HCT116 (cell line): ENCODE measurements at regions not wholly inside any gene's neighbourhood (a gene's known extent, or its start where the extent isn't known, plus 50 kb on each side); places are given as distances from the start of the nearest gene placed in this dataset.
"Not testable (repeated sequence)": the region's sequence is repeated elsewhere in the genome, so short reads cannot be mapped to it uniquely, and the experiment has no call there.

Source experiments
- ATAC-seq: fragments of 200-7000 bp; cut with Tn5 transposase; 2 replicates; pipeline ENCODE4 v1.9.1; 2020; ENCODE audit warnings: mild to moderate bottlenecking, moderate library complexity
- BruUV-seq: library from RNA; stranded (reverse); fragments of 400-500 nt; replicated peaks from 2 replicates; lab custom pipeline; 2021; lab: Mats Ljungman, UMichigan
- CTCF ChIA-PET: fragments of 300-600 bp; sonication (Branson Sonifier 250); formaldehyde crosslinking; loops from one replicate; lab custom pipeline; 2021; ENCODE audit warnings: antibody characterized with exemption; lab: Charles Lee
- POLR2A ChIA-PET: fragments of 300-600, 350-600 bp; sonication (Branson Sonifier 250); formaldehyde crosslinking; loops from one replicate; lab custom pipeline; 2021; ENCODE audit warnings: antibody characterized with exemption; lab: Charles Lee
- RAD21 ChIA-PET, 2 experiments: fragments of 300-600 bp; sonication (Branson Sonifier 250); formaldehyde crosslinking; loops; one replicate each; lab custom pipeline; 2023; ENCODE audit warnings: low total read pairs in 2 of 2; ENCODE audit not compliant: uncharacterized antibody in 2 of 2, unreplicated experiment in 2 of 2, low non-redundant PET in 1 of 2; lab: Charles Lee
- DNase-seq: peaks from one replicate; pipeline ENCODE4 v3.0.0-alpha.2; 2010; ENCODE audit warnings: low read depth, low spot score
- H2AFZ ChIP-seq: fragments of 200-600 bp; shearing (Covaris generic), sonication (generic); 2 replicates; pipeline ENCODE4 v1.6.1; 2017; ENCODE audit warnings: low read depth, mixed run types, mixed read lengths, antibody characterized with exemption, low read length; ENCODE audit not compliant: poor library complexity, severe bottlenecking
- H3K27ac ChIP-seq: 2 replicates; pipeline ENCODE4 v1.5.1; 2012; ENCODE audit warnings: low read depth, low read length
- H3K27me3 ChIP-seq: fragments of 200-600 bp; sonication (generic); 2 replicates; pipeline ENCODE4 v1.6.1; 2016; ENCODE audit warnings: mixed run types, low read length, mixed read lengths; ENCODE audit not compliant: insufficient read depth
- H3K36me3 ChIP-seq, 2 experiments: fragments of 200-500 bp in 1 of 2; fragments of 200-600 bp in 1 of 2; sonication (Bioruptor generic) in 1 of 2; sonication (generic) in 1 of 2; 2 replicates each; pipeline versions ENCODE4 v1.5.1 to v1.6.1; 2014 to 2016; ENCODE audit warnings: low read length in 2 of 2, inconsistent platforms in 1 of 2, mixed read lengths in 1 of 2, mixed run types in 1 of 2; ENCODE audit not compliant: insufficient read depth in 2 of 2, control insufficient read depth in 1 of 2
- H3K4me1 ChIP-seq, 2 experiments: fragments of 200-600 bp in 1 of 2; sonication (generic) in 1 of 2; 2 replicates each; pipeline versions ENCODE4 v1.5.1 to v1.6.1; 2012 to 2017; ENCODE audit warnings: low read length in 2 of 2, inconsistent platforms in 1 of 2, mild to moderate bottlenecking in 1 of 2, mixed read lengths in 1 of 2, mixed run types in 1 of 2, moderate library complexity in 1 of 2; ENCODE audit not compliant: insufficient read depth in 2 of 2, control insufficient read depth in 1 of 2
- H3K4me2 ChIP-seq: fragments of 200-600 bp; sonication (generic); 2 replicates; pipeline ENCODE4 v1.6.1; 2017; ENCODE audit warnings: mixed run types, low read length, mixed read lengths
- H3K4me3 ChIP-seq, 2 experiments: fragments of 200-600 bp in 1 of 2; sonication (generic) in 1 of 2; replicated peaks in 1 of 2; 2 replicates each; pipeline ENCODE4 v1.5.1; 2011 to 2016; ENCODE audit warnings: low read length in 2 of 2, control low read depth in 1 of 2, low read depth in 1 of 2, mild to moderate bottlenecking in 1 of 2, mixed read lengths in 1 of 2, mixed run types in 1 of 2
- H3K79me2 ChIP-seq: fragments of 200-600 bp; sonication (generic); 2 replicates; pipeline ENCODE4 v1.6.1; 2017; ENCODE audit warnings: mild to moderate bottlenecking, mixed run types, low read length, moderate library complexity, mixed read lengths; ENCODE audit not compliant: insufficient read depth
- H3K9ac ChIP-seq: fragments of 200-600 bp; sonication (generic); 2 replicates; pipeline ENCODE4 v1.6.1; 2016; ENCODE audit warnings: low read length, mixed read lengths
- H3K9me2 ChIP-seq: fragments of 200-600 bp; sonication (generic), shearing (Covaris generic); 2 replicates; pipeline ENCODE4 v1.6.1; 2017; ENCODE audit warnings: mixed run types, mild to moderate bottlenecking, moderate library complexity; ENCODE audit not compliant: insufficient read depth
- H3K9me3 ChIP-seq, 2 experiments: fragments of 200-500 bp in 1 of 2; fragments of 200-600 bp in 1 of 2; sonication (Bioruptor generic) in 1 of 2; sonication (generic) in 1 of 2; 2 replicates each; pipeline ENCODE4 v1.6.1; 2014 to 2017; ENCODE audit warnings: low read length in 2 of 2, mixed read lengths in 2 of 2, inconsistent platforms in 1 of 2, low read depth in 1 of 2, mild to moderate bottlenecking in 1 of 2, mixed run types in 1 of 2, moderate library complexity in 1 of 2; ENCODE audit not compliant: control insufficient read depth in 1 of 2, insufficient read depth in 1 of 2
- H4K20me1 ChIP-seq: fragments of 200-600 bp; sonication (generic), shearing (Covaris generic); 2 replicates; pipeline ENCODE4 v1.6.1; 2017; ENCODE audit warnings: mixed run types, mild to moderate bottlenecking, moderate library complexity; ENCODE audit not compliant: insufficient read depth
- intact Hi-C: fragments of 100-400 bp; cut with micrococcal nuclease; formaldehyde crosslinking; loops from 2 replicates; pipeline ENCODE4 v1.10.0; 2022

- POLR2A ChIA-PET, CTCF ChIA-PET, H2AFZ ChIP-seq, H3K9me3 ChIP-seq, H3K79me2 ChIP-seq, H3K4me3 ChIP-seq, H3K27ac ChIP-seq, RAD21 ChIA-PET, intact Hi-C loops, H3K9me2 ChIP-seq, H3K9ac ChIP-seq, H3K27me3 ChIP-seq, H4K20me1 ChIP-seq, H3K4me1 ChIP-seq, DNase-seq, BruUV-seq, ATAC-seq, H3K4me2 ChIP-seq, H3K36me3 ChIP-seq: not testable (repeated sequence)
Observed at GRCh38 chrY:24272852-24273251, 225.0 kb upstream of the CDY1B start.

- H3K36me3 ChIP-seq, H3K4me1 ChIP-seq, H3K79me2 ChIP-seq, H3K4me2 ChIP-seq, BruUV-seq, CTCF ChIA-PET, H2AFZ ChIP-seq, RAD21 ChIA-PET, intact Hi-C loops, H3K9me2 ChIP-seq, H3K4me3 ChIP-seq, H3K27me3 ChIP-seq, H4K20me1 ChIP-seq, H3K9me3 ChIP-seq, H3K9ac ChIP-seq, DNase-seq, H3K27ac ChIP-seq, POLR2A ChIA-PET: not testable (repeated sequence)
- ATAC-seq: peak; percentile 88
Observed at GRCh38 chrY:24270659-24271058, 222.8 kb upstream of the CDY1B start.

GRCh38 chrY:24262176-24262575 is 214.4 kb upstream of the CDY1B start:
- H2AFZ ChIP-seq, H3K9me3 ChIP-seq, intact Hi-C loops, H3K27ac ChIP-seq, H3K9me2 ChIP-seq, CTCF ChIA-PET, POLR2A ChIA-PET, H3K27me3 ChIP-seq, ATAC-seq, DNase-seq, H4K20me1 ChIP-seq, H3K4me2 ChIP-seq, H3K79me2 ChIP-seq, RAD21 ChIA-PET, BruUV-seq, H3K9ac ChIP-seq, H3K36me3 ChIP-seq, H3K4me1 ChIP-seq, H3K4me3 ChIP-seq: not testable (repeated sequence)

- H3K79me2 ChIP-seq, H3K27me3 ChIP-seq, H3K9me2 ChIP-seq, H2AFZ ChIP-seq, H4K20me1 ChIP-seq, ATAC-seq, H3K9ac ChIP-seq, H3K4me3 ChIP-seq, H3K27ac ChIP-seq, CTCF ChIA-PET, DNase-seq, H3K4me2 ChIP-seq, POLR2A ChIA-PET, BruUV-seq, RAD21 ChIA-PET, H3K9me3 ChIP-seq, H3K36me3 ChIP-seq, intact Hi-C loops, H3K4me1 ChIP-seq: not testable (repeated sequence)
Observed at GRCh38 chrY:24261417-24261816, 213.6 kb upstream of the CDY1B start.
